Endothelial cell of umbilical vein (primary cell): ENCODE measurements at regions not wholly inside any gene's neighbourhood (a gene's known extent, or its start where the extent isn't known, plus 50 kb on each side); places are given as distances from the start of the nearest gene placed in this dataset.

Source experiments
- BruUV-seq: library from RNA; stranded (reverse); fragments of 400-500 nt; replicated peaks from 2 replicates; lab custom pipeline; 2021; lab: Mats Ljungman, UMichigan
- CTCF ChIA-PET: fragments of 300-600, 350-600 bp; sonication (Branson Sonifier 250); formaldehyde crosslinking; loops from one replicate; lab custom pipeline; 2021; ENCODE audit warnings: antibody characterized with exemption, inconsistent platforms; lab: Charles Lee
- POLR2A ChIA-PET: fragments of 300-600, 350-600 bp; sonication (Branson Sonifier 250); formaldehyde crosslinking; loops from one replicate; lab custom pipeline; 2021; ENCODE audit warnings: antibody characterized with exemption, inconsistent platforms; lab: Charles Lee
- DNase-seq: peaks from one replicate; pipeline ENCODE4 v3.0.0-alpha.2; 2011; ENCODE audit warnings: low read depth, low spot score
- FAIRE-seq: peaks from 2 replicates; lab custom pipeline; 2011; peaks lifted over from hg19 to GRCh38; lab: Jason Lieb, UNC
- H2AFZ ChIP-seq: 2 replicates; pipeline ENCODE4 v1.6.0; 2012; ENCODE audit warnings: low read depth, low read length, control low read depth, inconsistent platforms
- H3K27ac ChIP-seq: 2 replicates; pipeline ENCODE4 v1.5.1; 2011; ENCODE audit warnings: low read depth, mild to moderate bottlenecking, control low read depth, low read length, moderate library complexity; ENCODE audit not compliant: insufficient read depth
- H3K27me3 ChIP-seq, 2 experiments: 2 replicates each; pipeline versions ENCODE4 v1.6.0 to v1.6.1; 2011; ENCODE audit warnings: low read length in 2 of 2, mixed read lengths in 1 of 2; ENCODE audit not compliant: control insufficient read depth in 2 of 2, insufficient read depth in 2 of 2
- H3K36me3 ChIP-seq, 2 experiments: 2 replicates in 1 of 2; 3 replicates in 1 of 2; pipeline ENCODE4 v1.5.1; 2011; ENCODE audit warnings: low read length in 2 of 2, mild to moderate bottlenecking in 1 of 2, moderate library complexity in 1 of 2; ENCODE audit not compliant: control insufficient read depth in 2 of 2, insufficient read depth in 2 of 2; ENCODE audit errors: extremely low read depth in 1 of 2
- H3K4me1 ChIP-seq: 3 replicates; pipeline ENCODE4 v1.5.1; 2011; ENCODE audit warnings: mild to moderate bottlenecking, low read length; ENCODE audit not compliant: control insufficient read depth, insufficient read depth; ENCODE audit errors: extremely low read depth
- H3K4me2 ChIP-seq: 2 replicates; pipeline ENCODE4 v1.6.1; 2011; ENCODE audit warnings: low read length, control low read depth, mixed read lengths; ENCODE audit not compliant: insufficient read depth
- H3K4me3 ChIP-seq, 3 experiments: fragments of 200-600 bp in 1 of 3; sonication (generic), shearing (Covaris generic) in 1 of 3; replicated peaks in 1 of 3; 2 replicates each; pipeline ENCODE4 v1.5.1; 2011 to 2016; ENCODE audit warnings: control low read depth in 3 of 3, low read length in 3 of 3, mild to moderate bottlenecking in 2 of 3, inconsistent platforms in 1 of 3, low read depth in 1 of 3, moderate library complexity in 1 of 3; ENCODE audit not compliant: insufficient read depth in 1 of 3
- H3K79me2 ChIP-seq: 2 replicates; pipeline ENCODE4 v1.6.0; 2012; ENCODE audit warnings: low read length, inconsistent platforms; ENCODE audit not compliant: control insufficient read depth, insufficient read depth
- H3K9ac ChIP-seq: replicated peaks from 2 replicates; pipeline ENCODE3; 2011; ENCODE audit warnings: low read length, control low read depth; ENCODE audit not compliant: insufficient read depth; ENCODE audit errors: extremely low read depth
- H3K9me1 ChIP-seq: replicated peaks from 3 replicates; pipeline ENCODE4 v1.6.0; 2011; ENCODE audit warnings: mild to moderate bottlenecking, low read length; ENCODE audit not compliant: control insufficient read depth, insufficient read depth; ENCODE audit errors: extremely low read depth
- H3K9me3 ChIP-seq: replicated peaks from 2 replicates; pipeline ENCODE4 v1.5.1; 2012; ENCODE audit warnings: low read length, inconsistent platforms; ENCODE audit not compliant: control insufficient read depth, insufficient read depth
- H4K20me1 ChIP-seq: replicated peaks from 2 replicates; pipeline ENCODE3; 2011; ENCODE audit warnings: mild to moderate bottlenecking, low read length; ENCODE audit not compliant: control insufficient read depth, insufficient read depth; ENCODE audit errors: extremely low read depth
- EZH2 ChIP-seq: IDR thresholded peaks from 2 replicates; pipeline ENCODE4 v1.6.1; 2012; ENCODE audit warnings: borderline replicate concordance, low read depth, mild to moderate bottlenecking, moderate library complexity, low read length, inconsistent platforms; ENCODE audit not compliant: severe bottlenecking
- FOS ChIP-seq: IDR thresholded peaks from 2 replicates; pipeline ENCODE4 v1.6.1; 2011; ENCODE audit warnings: mild to moderate bottlenecking, low read length, moderate library complexity, borderline replicate concordance; ENCODE audit not compliant: insufficient read depth
- GATA2 ChIP-seq: IDR thresholded peaks from 2 replicates; pipeline ENCODE4 v1.7.0; 2011; ENCODE audit warnings: low read depth, mild to moderate bottlenecking, moderate library complexity, mixed read lengths, low read length; ENCODE audit not compliant: insufficient read length, insufficient read depth
- JUN ChIP-seq: IDR thresholded peaks from 2 replicates; pipeline ENCODE4 v1.6.1; 2011; ENCODE audit warnings: borderline replicate concordance, low read depth; ENCODE audit not compliant: insufficient read length, insufficient read depth
- MAX ChIP-seq: IDR thresholded peaks from 2 replicates; pipeline ENCODE4 v1.6.1; 2011; ENCODE audit not compliant: insufficient read depth, insufficient read length
- MYC ChIP-seq: IDR thresholded peaks from one replicate; pipeline ENCODE4 v1.6.1; 2011; ENCODE audit warnings: mild to moderate bottlenecking, low read depth, low read length
- POLR2AphosphoS5 ChIP-seq: IDR thresholded peaks from 2 replicates; pipeline ENCODE4 v1.6.1; 2012; ENCODE audit warnings: low read depth, mild to moderate bottlenecking, control low read depth, low read length, moderate library complexity; ENCODE audit not compliant: insufficient read depth
- dilution Hi-C: fragments of 300-500 bp; cut with MboI; formaldehyde crosslinking; loops from one replicate; pipeline ENCODE4 v1.15.0; 2019; ENCODE audit warnings: low sequenced_read_pairs; ENCODE audit not compliant: extremely low pct_ligation_motif_present
- intact Hi-C: fragments of 100-400 bp; cut with micrococcal nuclease; formaldehyde crosslinking; loops from one replicate; pipeline ENCODE4 v1.10.0; 2022
- TF ChIP-seq, protein P1 (sequence below), 2 donors: IDR thresholded peaks; 1 replicate in 1 of 2; 2 replicates in 1 of 2; pipeline ENCODE4 v1.5.1; 2011; ENCODE audit warnings: low read length in 2 of 2, mild to moderate bottlenecking in 2 of 2, moderate library complexity in 2 of 2, control low read depth in 1 of 2, inconsistent platforms in 1 of 2, low read depth in 1 of 2; ENCODE audit not compliant: insufficient read depth in 1 of 2; ENCODE audit errors: extremely low read depth in 1 of 2

GRCh38 chr15:91498046-91498748, 355.3 kb upstream of the SLCO3A1 start:
- Histone ChIP-seq H3K9me3 (no peaks in the 10 kb centered on the region), H3K4me3 (no peak overlapping the region), H3K9me1 (no peaks in the 10 kb centered on the region), H3K4me1 (no peaks in the 10 kb centered on the region), H3K27ac (no peak overlapping the region), H2AFZ (no peak overlapping the region), H3K36me3 (no peaks in the 10 kb centered on the region), H3K9ac (no peak overlapping the region), H4K20me1 (no peaks in the 10 kb centered on the region), H3K4me2 (no peak overlapping the region), H3K27me3 (no peaks in the 10 kb centered on the region), H3K79me2 (no peaks in the 10 kb centered on the region)
- FAIRE-seq = no peak
- TF ChIP-seq, protein P1, sequence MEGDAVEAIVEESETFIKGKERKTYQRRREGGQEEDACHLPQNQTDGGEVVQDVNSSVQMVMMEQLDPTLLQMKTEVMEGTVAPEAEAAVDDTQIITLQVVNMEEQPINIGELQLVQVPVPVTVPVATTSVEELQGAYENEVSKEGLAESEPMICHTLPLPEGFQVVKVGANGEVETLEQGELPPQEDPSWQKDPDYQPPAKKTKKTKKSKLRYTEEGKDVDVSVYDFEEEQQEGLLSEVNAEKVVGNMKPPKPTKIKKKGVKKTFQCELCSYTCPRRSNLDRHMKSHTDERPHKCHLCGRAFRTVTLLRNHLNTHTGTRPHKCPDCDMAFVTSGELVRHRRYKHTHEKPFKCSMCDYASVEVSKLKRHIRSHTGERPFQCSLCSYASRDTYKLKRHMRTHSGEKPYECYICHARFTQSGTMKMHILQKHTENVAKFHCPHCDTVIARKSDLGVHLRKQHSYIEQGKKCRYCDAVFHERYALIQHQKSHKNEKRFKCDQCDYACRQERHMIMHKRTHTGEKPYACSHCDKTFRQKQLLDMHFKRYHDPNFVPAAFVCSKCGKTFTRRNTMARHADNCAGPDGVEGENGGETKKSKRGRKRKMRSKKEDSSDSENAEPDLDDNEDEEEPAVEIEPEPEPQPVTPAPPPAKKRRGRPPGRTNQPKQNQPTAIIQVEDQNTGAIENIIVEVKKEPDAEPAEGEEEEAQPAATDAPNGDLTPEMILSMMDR (IDR thresholded peaks at IDR 0.05; ENCODE audit: extremely low read depth in 1 of 2, insufficient read depth in 1 of 2, low read depth in 1 of 2, low read length in 2 of 2) = no peak
- DNase-seq = no peak
- ChIA-PET POLR2A (no interaction called here), CTCF (no interaction called here)
- intact Hi-C loops (no loop called here), dilution Hi-C loops (no loop called here)
- no TSS peak for BruUV-seq

DNA sequence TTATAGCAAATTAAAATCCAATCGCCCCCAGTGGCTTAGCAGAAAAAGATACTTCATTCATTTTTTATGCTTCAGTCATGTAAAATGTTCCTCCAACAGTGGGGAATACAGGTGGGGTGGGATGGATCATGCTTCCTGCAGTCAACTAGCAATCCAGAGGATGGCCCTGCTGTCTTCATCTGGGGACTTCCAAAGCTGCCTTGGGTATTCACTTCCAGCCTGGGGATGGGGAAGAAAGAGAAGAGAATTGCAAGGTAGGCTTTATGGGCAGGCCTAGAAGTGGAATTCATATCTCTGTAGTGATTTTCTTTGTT, 354.8 kb upstream of the SLCO3A1 start:
- CTCF ChIA-PET = no interaction called here
- intact Hi-C loops = no loop called here
- no peak for FAIRE-seq

More for the DNA sequence above, 354.8 kb upstream of the SLCO3A1 start:
- no peak overlapping the region for H3K4me3 ChIP-seq
- no peak overlapping the region for H3K27ac ChIP-seq
- no peaks in the 10 kb centered on the region for H3K9me3 ChIP-seq
- H3K27me3 ChIP-seq = no peaks in the 10 kb centered on the region
- H3K4me1 ChIP-seq = no peaks in the 10 kb centered on the region
- no peak overlapping the region for H3K4me2 ChIP-seq
- H3K9ac ChIP-seq = no peak overlapping the region
- POLR2A ChIA-PET = no interaction called here
- no peaks in the 10 kb centered on the region for H3K36me3 ChIP-seq
- no peak overlapping the region for H2AFZ ChIP-seq
- no peaks in the 10 kb centered on the region for H4K20me1 ChIP-seq
- H3K9me1 ChIP-seq = no peaks in the 10 kb centered on the region
- DNase-seq = no peak
- no TSS peak for BruUV-seq
- dilution Hi-C loops = no loop called here
- no peak for TF ChIP-seq GATA2
- no peak for TF ChIP-seq JUN
- TF ChIP-seq MAX = no peak
- no peak for TF ChIP-seq EZH2
- no peak for TF ChIP-seq MYC
- TF ChIP-seq POLR2AphosphoS5 = no peak
- no peak for TF ChIP-seq FOS
- TF ChIP-seq, protein P1 (IDR thresholded peaks at IDR 0.05; ENCODE audit: extremely low read depth in 1 of 2, insufficient read depth in 1 of 2, low read depth in 1 of 2, low read length in 2 of 2) = no peak
- no peaks in the 10 kb centered on the region for H3K79me2 ChIP-seq
